ENCODE measurements at regions not wholly inside any gene's neighbourhood (a gene's known extent, or its start where the extent isn't known, plus 50 kb on each side); places are given as distances from the start of the nearest gene placed in this dataset.

DNA sequence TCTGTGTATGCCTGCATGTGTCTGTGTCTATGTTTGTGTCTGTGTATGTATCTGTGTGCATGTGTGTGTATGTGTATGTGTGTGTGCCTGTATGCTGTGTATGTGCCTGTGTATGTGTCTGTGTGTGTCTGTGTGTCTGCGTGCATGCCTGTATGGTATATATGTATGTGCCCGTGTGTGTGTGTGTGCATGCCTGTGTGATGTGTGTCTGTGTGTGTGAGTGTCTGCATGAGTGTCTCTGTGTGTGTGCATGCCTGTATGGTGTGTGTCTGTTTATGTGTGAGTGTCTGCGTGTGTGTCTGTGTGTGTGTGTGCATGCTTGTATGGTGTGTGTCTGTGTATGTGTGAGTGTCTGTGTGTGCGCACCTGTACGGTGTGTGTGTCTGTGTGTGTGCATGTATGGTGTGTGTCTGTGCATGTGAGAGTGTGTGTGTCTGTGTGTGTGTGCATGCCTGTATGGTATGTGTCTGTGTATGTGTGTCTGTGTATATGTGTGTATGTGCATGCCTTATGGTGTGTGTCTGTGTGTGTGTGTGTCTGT lies 137.1 kb upstream of the IRX2 start:
- TF ChIP-seq RFX5 (IDR thresholded peaks at IDR 0.05; ENCODE audit: borderline replicate concordance, low read depth, low read length) = no peak
- no peaks in the 10 kb centered on the region for H3K79me2 ChIP-seq (ENCODE audit: control insufficient read depth in 1 of 2, insufficient read depth in 2 of 2, low read length in 2 of 2)
- H2AK5ac ChIP-seq (ENCODE audit: low read depth, low read length) = peak overlapping the region; percentile 41; the same call in 1 of the 2 replicates
- H2BK15ac ChIP-seq (ENCODE audit: low read length) = peak overlapping the region; percentile 95; the same call in 1 of the 2 replicates
- no peak overlapping the region for H3K18ac ChIP-seq (ENCODE audit: extremely low read depth, low read length)
- ChIA-PET CTCF (ENCODE audit: partially characterized antibody) (interaction anchor here (1.1 kb wide), 1 partner anchor 20 kb away, joined by 3 read pairs; no protein-coding TSS in a partner anchor), POLR2A (ENCODE audit: partially characterized antibody) (no interaction called here)
- H3K4me3 ChIP-seq (ENCODE audit: extremely low read depth in 1 of 4, insufficient read depth in 2 of 4, low read depth in 3 of 4, low read length in 4 of 4) = no peak overlapping the region
- no peaks in the 10 kb centered on the region for H3K9me3 ChIP-seq (ENCODE audit: insufficient read depth in 2 of 2, low read depth in 1 of 2, low read length in 1 of 2)
- H2BK5ac ChIP-seq (ENCODE audit: low read depth, low read length) = peak overlapping the region; percentile 67; the same call in 1 of the 2 replicates
- H3K36me3 ChIP-seq (ENCODE audit: control insufficient read depth in 2 of 4, insufficient read depth in 4 of 4, low read length in 3 of 4) = no peaks in the 10 kb centered on the region
- no peak overlapping the region for H3K4ac ChIP-seq (replicated peaks; ENCODE audit: insufficient read length, low read depth, low read length)
- FAIRE-seq = no peak
- H2BK20ac ChIP-seq (ENCODE audit: low read length) = peak overlapping the region; percentile 9; the same call in 1 of the 2 replicates
- no peaks in the 10 kb centered on the region for H3K27me3 ChIP-seq (replicated peaks in 1 of 4; ENCODE audit: control insufficient read depth in 3 of 4, extremely low read depth in 1 of 4, insufficient read depth in 3 of 4, low read length in 3 of 4)
- H4K91ac ChIP-seq (replicated peaks; ENCODE audit: insufficient read length, low read length) = peak overlapping the region; percentile 49
- no peak overlapping the region; the same call in 1 of the 2 replicates for H4K8ac ChIP-seq (ENCODE audit: extremely low read depth, insufficient read depth, low read length)
- H4K20me1 ChIP-seq (replicated peaks in 1 of 2; ENCODE audit: control insufficient read depth in 1 of 2, insufficient read depth in 2 of 2, low read length in 2 of 2) = peaks cover 0 to 7% of the 10 kb centered on the region in 2 experiments
- no peak overlapping the region for H4K5ac ChIP-seq (ENCODE audit: insufficient read length, low read depth, low read length)
- H3K27ac ChIP-seq (ENCODE audit: low read depth, low read length) = no peak overlapping the region
- H2BK120ac ChIP-seq (replicated peaks; ENCODE audit: low read depth, low read length) = no peak overlapping the region
- peak overlapping the region; percentile 86; the same call in 1 of the 2 replicates for H2BK12ac ChIP-seq (ENCODE audit: low read depth, low read length)
- no peak overlapping the region for H3K4me2 ChIP-seq (ENCODE audit: insufficient read depth in 1 of 2, low read depth in 2 of 2, low read length in 2 of 2)
- no peaks in the 10 kb centered on the region for H3K79me1 ChIP-seq (ENCODE audit: low read depth, low read length)
- H3K23ac ChIP-seq (ENCODE audit: insufficient read length) = no peak overlapping the region
- H3K23me2 ChIP-seq (ENCODE audit: low read depth, low read length) = peaks cover 9% of the 10 kb centered on the region; the same call in 1 of the 2 replicates
- no peaks in the 10 kb centered on the region; a peak in 1 of 7 replicates for H3K4me1 ChIP-seq (replicated peaks in 1 of 4; ENCODE audit: control insufficient read depth in 3 of 4, insufficient read depth in 4 of 4, low read length in 3 of 4)
- no peak overlapping the region for H2AFZ ChIP-seq (ENCODE audit: low read length)
- no peak overlapping the region for H3K14ac ChIP-seq (ENCODE audit: insufficient read length)
- peak in 1 of 2 experiments; percentile 8 for DNase-seq (ENCODE audit: low read depth in 1 of 2, low spot score in 2 of 2)
- H3K9ac ChIP-seq (replicated peaks in 1 of 4; ENCODE audit: extremely low read depth in 1 of 4, low read depth in 3 of 4, low read length in 3 of 4) = no peak overlapping the region
- WGBS, 2 experiments (ENCODE audit: extremely low coverage in 1 of 2, insufficient coverage in 1 of 2, insufficient read length in 1 of 2, insufficient replicate concordance in 2 of 2, low coverage in 1 of 2, low lambda C conversion rate in 2 of 2, missing lambda C conversion rate in 1 of 2) = 95% methylated on average over 5 of the region's 5 CpGs; no CpG with 5 or more reads in 1 of the 2 experiments
- H3K56ac ChIP-seq (replicated peaks; ENCODE audit: insufficient read length, low read depth, low read length) = peak overlapping the region; percentile 86
